NCI-H526 treated with DMSO at 0.1 percent for 48 hours (cell line): ENCODE measurements at regions not wholly inside any gene's neighbourhood (a gene's known extent, or its start where the extent isn't known, plus 50 kb on each side); places are given as distances from the start of the nearest gene placed in this dataset.

Experiments
- DNase-seq: peaks from one replicate; lab custom pipeline; 2025; lab: John Stamatoyannopoulos, UW

DNA sequence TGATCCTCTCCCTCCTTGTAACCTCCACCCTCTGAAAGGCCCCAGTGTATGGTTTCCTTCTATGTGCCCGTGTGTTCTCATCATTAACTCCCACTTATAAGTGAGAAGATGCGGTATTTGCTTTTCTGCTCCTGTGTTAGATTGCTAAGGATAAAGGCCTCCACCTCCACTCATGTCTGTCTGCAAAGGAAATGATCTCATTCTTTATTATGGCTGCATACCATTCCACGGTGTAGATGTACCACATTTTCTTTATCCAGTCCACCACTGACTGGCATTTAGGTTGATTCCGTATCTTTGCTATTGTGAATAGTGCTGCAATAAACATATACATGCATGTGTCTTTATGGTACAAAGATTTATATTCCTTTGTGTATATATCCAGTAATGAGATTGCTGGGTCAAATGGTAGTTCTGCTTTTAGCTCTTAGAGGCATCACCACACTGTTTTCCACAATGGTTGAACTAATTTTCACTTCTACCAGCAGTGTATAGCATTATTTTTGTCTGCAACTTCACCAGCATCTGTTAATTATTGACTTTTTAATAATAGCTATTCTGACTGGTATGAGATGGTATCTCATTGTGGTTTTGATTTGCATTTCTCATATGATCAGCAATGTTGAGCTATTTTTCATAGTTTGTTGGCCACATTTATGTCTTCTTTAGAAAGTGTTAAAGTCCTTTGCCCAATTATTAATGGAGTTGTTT lies 1030.9 kb downstream of the FSTL5 start:
- peak; percentile 11 for DNase-seq

DNA sequence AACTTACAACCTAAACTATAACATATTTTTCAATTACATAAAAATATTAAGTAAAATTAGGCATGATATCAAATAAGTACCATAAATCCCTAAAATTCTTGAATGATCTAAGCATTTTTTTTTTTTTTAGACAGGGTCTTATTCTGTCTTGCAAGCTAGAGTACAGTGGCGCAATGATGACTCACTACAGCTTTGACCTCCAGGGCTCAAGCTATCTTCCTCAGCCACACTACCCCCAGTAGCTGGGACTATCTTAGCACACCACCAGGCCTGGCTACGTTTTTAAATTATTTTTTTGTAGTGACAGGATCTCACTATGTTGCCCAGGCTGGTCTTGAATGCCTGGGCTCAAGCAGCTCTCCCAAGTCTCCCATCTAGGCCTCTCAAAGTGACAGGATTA lies 1042.3 kb downstream of the FSTL5 start:
- DNase-seq: no peak

DNA sequence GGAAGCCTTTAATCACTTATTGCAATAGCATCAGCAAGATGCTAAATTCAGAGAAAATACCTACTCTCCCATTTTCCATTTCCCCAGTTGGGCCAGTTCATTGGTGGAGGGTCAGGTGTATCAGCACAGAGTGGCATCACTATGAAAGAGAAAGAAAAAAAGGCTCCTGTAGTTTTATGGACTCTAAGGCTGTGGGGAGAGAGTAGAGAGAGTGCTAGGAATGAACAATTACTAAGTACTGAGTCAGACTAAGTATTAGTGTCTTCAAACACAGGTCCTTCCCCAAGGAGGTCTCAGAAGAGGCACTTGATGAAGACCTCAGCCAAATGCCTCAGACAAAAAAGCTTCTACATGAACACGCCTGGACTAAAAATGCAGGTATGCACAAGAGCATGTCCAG lies 1061.9 kb downstream of the FSTL5 start:
- DNase-seq: no peak

DNA sequence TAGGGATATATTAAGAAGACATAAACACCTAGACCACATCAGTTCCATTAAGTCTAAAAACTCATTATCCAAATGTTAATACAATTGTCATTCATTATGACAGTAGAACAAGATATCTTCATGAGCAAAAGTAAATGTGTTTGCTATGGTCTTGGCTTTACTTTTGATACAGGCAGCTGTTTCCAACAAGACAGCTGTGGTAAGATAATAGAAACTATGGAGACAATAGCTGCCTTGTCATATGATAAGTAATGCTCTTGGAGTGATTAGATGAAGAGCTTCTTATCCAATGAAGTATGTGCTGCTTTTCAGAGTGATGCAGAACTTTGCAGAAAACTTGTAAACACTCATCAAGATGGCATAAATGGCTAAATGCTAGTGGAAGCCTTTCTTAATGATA lies 1066.0 kb downstream of the FSTL5 start:
- no peak for DNase-seq

DNA sequence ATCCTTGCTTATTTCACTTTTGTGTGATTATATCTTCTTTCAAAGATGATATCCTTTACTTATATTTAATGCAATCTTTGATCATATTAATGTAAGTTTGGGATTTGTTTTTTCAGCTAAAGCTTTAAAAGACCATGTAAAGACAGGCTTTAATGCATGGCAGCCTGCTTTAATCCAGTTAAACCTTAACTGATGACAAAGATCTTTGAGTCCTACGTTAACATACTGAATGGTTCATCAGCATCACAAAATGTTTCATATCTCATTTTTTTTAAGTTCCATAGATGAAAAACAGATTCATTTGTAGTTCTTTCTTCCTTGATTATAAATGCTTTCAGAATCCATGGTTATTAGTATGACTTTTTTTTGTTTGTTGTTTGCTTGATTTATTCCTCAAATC lies 1102.8 kb downstream of the FSTL5 start:
- no peak for DNase-seq
